Tibial nerve (tissue), 4 donors: ENCODE measurements at regions not wholly inside any gene's neighbourhood (a gene's known extent, or its start where the extent isn't known, plus 50 kb on each side); places are given as distances from the start of the nearest gene placed in this dataset.

ENCODE experiments used
- DNase-seq, 2 donors: peaks; one replicate each; pipeline ENCODE4 v3.0.0-alpha.2; 2019; ENCODE audit warnings: low spot score in 2 of 2
- H3K27ac ChIP-seq, 4 donors: fragments of 200-600 bp; sonication (generic) in 3 of 4; one replicate each; pipeline ENCODE4 v1.5.1; 2017 to 2019; ENCODE audit warnings: mild to moderate bottlenecking in 1 of 4
- H3K27me3 ChIP-seq, 2 donors: fragments of 200-600 bp; sonication (generic) in 1 of 2; one replicate each; pipeline versions ENCODE4 v1.5.1 to v1.6.0; 2017 to 2019
- H3K36me3 ChIP-seq, 3 donors: fragments of 200-600 bp; sonication (generic); one replicate each; pipeline ENCODE4 v1.5.1; 2018 to 2019
- H3K4me1 ChIP-seq, 4 donors: fragments of 200-600 bp; sonication (generic) in 3 of 4; one replicate each; pipeline ENCODE4 v1.5.1; 2017 to 2019
- H3K4me3 ChIP-seq, 4 donors: fragments of 200-600 bp; sonication (generic) in 3 of 4; one replicate each; pipeline ENCODE4 v1.5.1; 2017 to 2019; ENCODE audit warnings: mild to moderate bottlenecking in 1 of 4, moderate library complexity in 1 of 4
- H3K9me3 ChIP-seq, 4 donors: fragments of 200-600 bp; sonication (generic) in 3 of 4; one replicate each; pipeline ENCODE4 v1.5.1; 2017 to 2019
- EP300 ChIP-seq, 2 donors: sonication (generic); formaldehyde crosslinking; IDR thresholded peaks; one replicate each; pipeline ENCODE4 v1.6.1; 2017; ENCODE audit warnings: antibody characterized with exemption in 2 of 2, mild to moderate bottlenecking in 1 of 2
- POLR2A ChIP-seq, 2 donors: fragments of 450-650 bp; IDR thresholded peaks; one replicate each; pipeline ENCODE4 v1.6.1; 2017; ENCODE audit warnings: antibody characterized with exemption in 2 of 2, mild to moderate bottlenecking in 2 of 2, moderate library complexity in 2 of 2
- WGBS, 2 donors: methylation state at CpG; one replicate each; pipeline ENCODE4 v1.1.5; 2018; 5-methylcytosine and 5-hydroxymethylcytosine counted together
- TF ChIP-seq, protein P1 (sequence below), 5 experiments: fragments of 200-600 bp in 3 of 5; fragments of 450-650 bp in 2 of 5; sonication (generic) in 3 of 5; IDR thresholded peaks; one replicate each; pipeline ENCODE4 v1.5.1; 2016 to 2019; ENCODE audit warnings: antibody characterized with exemption in 5 of 5, mild to moderate bottlenecking in 3 of 5, moderate library complexity in 2 of 5

DNA sequence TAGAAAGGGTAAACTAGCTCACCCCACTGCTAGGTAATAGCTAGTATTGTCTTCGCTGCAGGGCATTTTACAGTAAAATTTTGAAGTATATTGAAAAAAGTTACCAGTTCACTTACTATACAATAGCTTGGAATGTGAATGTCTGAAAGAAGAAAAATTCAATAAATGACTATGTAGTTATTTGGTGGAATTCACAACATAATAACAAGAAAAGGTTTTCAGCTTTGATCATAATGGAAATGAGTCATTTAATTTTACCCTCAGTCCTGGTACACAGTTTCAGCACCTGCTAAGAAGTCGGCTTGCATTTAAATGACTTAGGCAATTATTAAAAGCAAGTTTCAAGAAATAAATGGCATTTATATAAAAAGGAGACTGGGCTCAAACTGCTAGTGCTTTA is 90.4 kb downstream of the NUP35 start:
- H3K27me3 ChIP-seq = no peaks in the 10 kb centered on the region
- no peak for DNase-seq
- H3K4me3 ChIP-seq = no peak overlapping the region
- H3K36me3 ChIP-seq = peaks cover 0 to 4% (median 0%) of the 10 kb centered on the region in 3 donors
- TF ChIP-seq POLR2A (IDR thresholded peaks at IDR 0.05) (no peak), EP300 (IDR thresholded peaks at IDR 0.05) (no peak)
- TF ChIP-seq, protein P1, sequence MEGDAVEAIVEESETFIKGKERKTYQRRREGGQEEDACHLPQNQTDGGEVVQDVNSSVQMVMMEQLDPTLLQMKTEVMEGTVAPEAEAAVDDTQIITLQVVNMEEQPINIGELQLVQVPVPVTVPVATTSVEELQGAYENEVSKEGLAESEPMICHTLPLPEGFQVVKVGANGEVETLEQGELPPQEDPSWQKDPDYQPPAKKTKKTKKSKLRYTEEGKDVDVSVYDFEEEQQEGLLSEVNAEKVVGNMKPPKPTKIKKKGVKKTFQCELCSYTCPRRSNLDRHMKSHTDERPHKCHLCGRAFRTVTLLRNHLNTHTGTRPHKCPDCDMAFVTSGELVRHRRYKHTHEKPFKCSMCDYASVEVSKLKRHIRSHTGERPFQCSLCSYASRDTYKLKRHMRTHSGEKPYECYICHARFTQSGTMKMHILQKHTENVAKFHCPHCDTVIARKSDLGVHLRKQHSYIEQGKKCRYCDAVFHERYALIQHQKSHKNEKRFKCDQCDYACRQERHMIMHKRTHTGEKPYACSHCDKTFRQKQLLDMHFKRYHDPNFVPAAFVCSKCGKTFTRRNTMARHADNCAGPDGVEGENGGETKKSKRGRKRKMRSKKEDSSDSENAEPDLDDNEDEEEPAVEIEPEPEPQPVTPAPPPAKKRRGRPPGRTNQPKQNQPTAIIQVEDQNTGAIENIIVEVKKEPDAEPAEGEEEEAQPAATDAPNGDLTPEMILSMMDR (IDR thresholded peaks at IDR 0.05) = no peak
- H3K9me3 ChIP-seq = peaks cover 0 to 5% (median 0%) of the 10 kb centered on the region in 4 donors
- no peak overlapping the region for H3K27ac ChIP-seq
- peaks cover 0 to 4% (median 0%) of the 10 kb centered on the region in 4 donors for H3K4me1 ChIP-seq
- 64 to 94% methylated on average over 2 of the region's 2 CpGs for WGBS, 2 donors

DNA sequence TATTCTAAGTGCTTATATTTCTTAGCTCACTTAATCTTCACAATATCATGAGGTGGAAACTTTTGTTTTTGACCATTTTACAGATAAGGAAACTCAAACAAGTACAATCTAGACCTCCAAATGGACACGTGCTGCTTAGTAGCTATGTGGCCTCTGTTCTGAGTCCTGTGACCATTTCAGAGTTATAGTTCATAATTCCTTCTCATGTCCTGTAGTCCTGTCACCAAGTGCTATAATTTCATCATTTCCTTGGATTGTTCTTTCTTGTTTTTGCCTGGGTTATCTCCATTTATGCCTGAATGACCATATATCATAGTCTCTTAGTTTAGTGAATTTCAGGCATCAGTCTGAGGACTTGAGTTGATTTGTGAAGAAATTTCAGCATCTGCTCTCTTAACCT is 91.7 kb downstream of the NUP35 start:
- Histone ChIP-seq H3K4me1 (peaks cover 0 to 4% (median 0%) of the 10 kb centered on the region in 4 donors), H3K36me3 (no peaks in the 10 kb centered on the region), H3K9me3 (no peaks in the 10 kb centered on the region), H3K27me3 (no peaks in the 10 kb centered on the region), H3K27ac (no peak overlapping the region), H3K4me3 (no peak overlapping the region)
- WGBS, 2 donors = 4 to 93% methylated on average over 1 of the region's 1 CpG
- no peak for DNase-seq
- TF ChIP-seq EP300 (IDR thresholded peaks at IDR 0.05) (no peak), POLR2A (IDR thresholded peaks at IDR 0.05) (no peak)
- TF ChIP-seq, protein P1 (IDR thresholded peaks at IDR 0.05) = no peak

DNA sequence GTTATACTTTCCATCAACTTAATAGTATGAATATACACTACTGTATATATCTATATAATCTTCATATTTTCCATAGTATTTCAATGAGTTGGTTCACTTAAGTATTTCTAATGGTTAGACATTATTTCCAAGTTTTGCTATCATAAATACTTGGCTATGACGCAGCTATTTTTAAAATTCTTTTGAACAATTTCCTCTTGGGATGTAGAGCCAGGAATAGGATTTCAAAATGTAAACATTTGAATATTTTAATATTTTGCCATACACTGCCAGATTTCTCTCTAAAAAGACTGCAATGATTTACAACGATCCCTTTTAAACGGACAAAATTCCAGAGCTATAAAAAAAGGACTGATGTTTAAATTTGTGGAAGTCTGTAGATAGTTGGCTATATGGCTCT is 95.6 kb downstream of the NUP35 start:
- no peak for TF ChIP-seq EP300 (IDR thresholded peaks at IDR 0.05)
- TF ChIP-seq, protein P1 (IDR thresholded peaks at IDR 0.05) = no peak
- no peak for TF ChIP-seq POLR2A (IDR thresholded peaks at IDR 0.05)
- Histone ChIP-seq H3K27ac (no peak overlapping the region), H3K9me3 (no peaks in the 10 kb centered on the region), H3K27me3 (no peaks in the 10 kb centered on the region), H3K4me3 (no peak overlapping the region), H3K36me3 (no peaks in the 10 kb centered on the region), H3K4me1 (peaks cover 0 to 5% (median 0%) of the 10 kb centered on the region in 4 donors)
- WGBS, 2 donors = 25 to 30% methylated on average over 3 of the region's 3 CpGs
- no peak for DNase-seq

DNA sequence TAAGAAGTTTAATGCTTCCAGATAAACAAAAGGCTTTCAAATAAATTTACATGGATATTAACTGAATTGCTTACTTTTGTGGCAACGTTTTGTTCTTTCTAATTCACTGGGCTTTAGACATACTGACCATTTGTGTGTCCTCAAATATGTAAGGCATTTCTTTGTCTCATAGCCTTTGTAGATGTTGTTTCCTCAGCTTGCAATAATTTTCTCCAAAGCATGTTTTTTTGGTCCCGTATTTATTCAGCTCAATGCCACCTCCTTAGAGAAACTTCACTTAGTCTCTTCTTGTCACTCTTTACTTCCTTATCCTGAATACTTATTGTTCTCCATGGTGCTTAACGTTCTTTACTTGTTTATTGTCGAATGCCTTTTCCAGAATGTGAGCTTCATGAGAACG is 98.5 kb downstream of the NUP35 start:
- no peak for DNase-seq
- no peaks in the 10 kb centered on the region for H3K36me3 ChIP-seq
- H3K4me3 ChIP-seq = no peak overlapping the region
- H3K9me3 ChIP-seq = no peaks in the 10 kb centered on the region
- no peaks in the 10 kb centered on the region for H3K27me3 ChIP-seq
- TF ChIP-seq, protein P1 (IDR thresholded peaks at IDR 0.05) = no peak
- TF ChIP-seq POLR2A (IDR thresholded peaks at IDR 0.05) = no peak
- TF ChIP-seq EP300 (IDR thresholded peaks at IDR 0.05) = no peak
- peaks cover 0 to 10% (median 0%) of the 10 kb centered on the region in 4 donors for H3K4me1 ChIP-seq
- no peak overlapping the region for H3K27ac ChIP-seq
- 52 to 56% methylated on average over 5 of the region's 5 CpGs for WGBS, 2 donors

DNA sequence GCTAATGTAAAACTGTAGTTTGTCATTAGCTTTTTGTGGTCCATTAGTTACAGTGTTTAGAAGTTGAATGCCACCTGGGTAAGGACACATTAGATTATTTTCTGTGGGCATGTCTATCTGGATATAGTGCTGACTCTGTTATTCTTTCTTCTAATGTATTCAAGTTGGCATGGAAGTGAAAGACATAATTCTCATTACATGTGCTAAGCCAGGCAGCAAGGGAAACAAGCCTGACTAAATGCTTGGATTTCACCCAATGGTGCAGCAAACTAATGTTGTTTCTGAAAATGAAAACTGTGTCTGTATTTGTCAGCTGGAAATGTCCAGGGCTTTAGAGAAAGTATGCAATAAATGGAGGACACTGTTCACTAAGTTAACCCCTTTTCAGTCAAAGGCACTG is 100.7 kb downstream of the NUP35 start:
- no peak overlapping the region for H3K27ac ChIP-seq
- peaks cover 0 to 10% (median 0%) of the 10 kb centered on the region in 4 donors for H3K4me1 ChIP-seq
- H3K9me3 ChIP-seq = no peaks in the 10 kb centered on the region
- no peak for DNase-seq
- no peak overlapping the region for H3K4me3 ChIP-seq
- H3K36me3 ChIP-seq = no peaks in the 10 kb centered on the region
- H3K27me3 ChIP-seq = no peaks in the 10 kb centered on the region
- TF ChIP-seq POLR2A (IDR thresholded peaks at IDR 0.05) (no peak), EP300 (IDR thresholded peaks at IDR 0.05) (no peak)
- TF ChIP-seq, protein P1 (IDR thresholded peaks at IDR 0.05) = no peak
